Epithelial cell of esophagus (primary cell): ENCODE measurements at regions not wholly inside any gene's neighbourhood (a gene's known extent, or its start where the extent isn't known, plus 50 kb on each side); places are given as distances from the start of the nearest gene placed in this dataset.
"Not testable (repeated sequence)": the region's sequence is repeated elsewhere in the genome, so short reads cannot be mapped to it uniquely, and the experiment has no call there.

Experiments used
- DNase-seq: peaks from one replicate; pipeline ENCODE4 v3.0.0; 2010; ENCODE audit warnings: low read depth
- H3K4me3 ChIP-seq: 2 replicates; pipeline ENCODE4 v1.5.1; 2011; ENCODE audit warnings: mild to moderate bottlenecking, low read length, control low read depth
- CTCF ChIP-seq: IDR thresholded peaks from 2 replicates; pipeline ENCODE4 v1.5.1; 2011; ENCODE audit warnings: low read depth, mild to moderate bottlenecking, low read length, control low read depth, inconsistent platforms; ENCODE audit not compliant: insufficient read depth; ENCODE audit errors: missing control alignments

DNA sequence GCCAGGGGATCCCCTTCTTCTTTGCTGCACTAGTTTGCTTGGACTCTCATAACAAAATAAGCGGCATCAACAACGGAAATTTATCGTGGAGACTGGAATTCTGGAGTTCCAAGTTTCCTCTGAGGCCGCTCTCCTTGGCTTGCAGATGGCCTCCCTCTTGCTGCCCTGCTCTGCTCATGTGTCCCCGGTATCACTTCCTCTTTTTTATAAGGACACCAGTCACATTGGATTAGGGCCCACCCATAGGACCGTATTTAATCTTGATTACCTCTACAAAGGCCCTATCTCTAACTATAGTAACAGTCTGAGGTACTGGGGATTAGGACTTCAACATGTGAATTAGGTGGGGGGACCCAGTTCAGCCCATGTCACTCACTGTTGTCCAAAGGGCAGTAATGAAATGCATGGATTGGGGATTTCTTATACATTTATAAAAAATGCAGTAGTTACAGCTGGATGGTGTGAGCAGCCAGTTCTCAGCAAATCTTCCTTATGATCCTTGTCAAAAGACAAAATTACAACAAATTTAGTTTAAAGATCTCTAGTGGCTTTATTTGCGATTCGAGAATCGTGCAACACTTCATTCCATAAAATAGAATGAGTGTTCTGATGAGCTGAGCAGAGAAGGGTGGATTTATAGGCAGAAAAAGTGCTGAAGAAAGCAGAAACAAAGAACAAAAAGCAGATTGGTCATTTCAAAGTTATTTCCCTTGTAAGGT, 59.3 kb upstream of the AKAP12 start:
- no peak overlapping the region for H3K4me3 ChIP-seq
- DNase-seq: no peak
- no peak for TF ChIP-seq CTCF

DNA sequence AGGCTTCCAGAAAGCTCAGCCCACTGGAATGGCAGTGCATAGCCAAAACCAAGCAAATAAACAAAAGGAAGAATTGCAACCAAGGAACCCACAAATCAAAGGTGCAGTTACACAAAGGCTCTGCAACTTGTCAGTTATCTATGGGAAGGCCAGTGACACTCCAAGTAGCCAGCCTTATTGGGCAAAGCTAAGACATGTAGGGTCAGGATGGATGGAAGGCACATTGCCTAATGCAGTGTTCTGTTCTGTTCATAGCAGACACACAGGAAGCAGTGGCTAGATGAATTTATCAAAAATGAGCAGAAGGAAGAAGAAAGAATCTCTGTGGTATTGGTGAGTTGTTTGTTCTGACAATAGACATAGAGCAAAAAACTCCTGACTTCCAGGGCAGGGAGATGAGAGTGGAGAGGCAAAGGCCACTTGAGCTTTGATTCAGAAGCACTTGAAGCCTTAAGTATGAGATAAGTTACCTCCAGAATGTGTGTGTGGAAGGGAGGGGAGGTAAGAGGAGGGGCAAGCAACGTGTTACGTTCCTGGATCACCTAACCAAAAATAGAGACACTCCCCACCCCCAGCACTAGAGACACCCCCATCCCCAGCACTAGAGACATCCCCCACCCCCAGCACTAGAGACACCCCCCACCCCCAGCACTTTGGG, 57.9 kb upstream of the AKAP12 start:
- no peak for TF ChIP-seq CTCF
- no peak for DNase-seq
- H3K4me3 ChIP-seq: no peak overlapping the region

- H3K4me3 ChIP-seq, DNase-seq: not testable (repeated sequence)
These were observed 56.8 kb upstream of the AKAP12 start for GRCh38 chr6:151182958-151183357.

DNA sequence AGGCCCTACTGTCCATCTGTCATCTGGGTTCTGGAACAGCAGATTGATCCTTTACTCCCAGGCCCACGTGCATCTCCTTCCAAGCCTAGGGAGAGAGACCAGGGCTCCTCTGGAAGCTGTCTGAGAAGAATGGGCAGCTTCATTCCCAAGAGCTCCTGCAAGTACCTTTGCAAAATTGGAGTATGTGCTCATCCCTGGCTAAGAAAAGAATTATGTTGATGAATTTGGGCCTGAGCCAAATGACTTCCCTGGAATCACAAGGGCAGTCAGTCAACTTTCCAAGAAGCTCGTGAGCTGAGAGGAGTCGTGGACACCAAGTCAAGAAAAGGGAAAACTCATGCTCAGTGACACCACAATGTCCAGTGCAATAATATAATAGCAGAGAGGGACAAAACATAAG, 54.6 kb upstream of the AKAP12 start:
- no peak for TF ChIP-seq CTCF
- no peak overlapping the region for H3K4me3 ChIP-seq
- no peak for DNase-seq

GRCh38 chr6:151186306-151186705, 53.5 kb upstream of the AKAP12 start:
- TF ChIP-seq CTCF: no peak
- no peak overlapping the region for H3K4me3 ChIP-seq
- DNase-seq: no peak

GRCh38 chr6:151186804-151187330, 52.9 kb upstream of the AKAP12 start:
- no peak for DNase-seq
- H3K4me3 ChIP-seq: no peak overlapping the region
- TF ChIP-seq CTCF: no peak
